ENCODE measurements at regions not wholly inside any gene's neighbourhood (a gene's known extent, or its start where the extent isn't known, plus 50 kb on each side); places are given as distances from the start of the nearest gene placed in this dataset.

- TF ChIP-seq CTCF (IDR thresholded peaks at IDR 0.05; ENCODE audit: poor library complexity) (no peak), EZH2 (IDR thresholded peaks at IDR 0.05; ENCODE audit: borderline replicate concordance) (no peak)
Observed at GRCh38 chr13:53890696-53891095, 862.1 kb downstream of the OLFM4 start.
